Colonic mucosa (tissue), 4 donors: ENCODE measurements at regions not wholly inside any gene's neighbourhood (a gene's known extent, or its start where the extent isn't known, plus 50 kb on each side); places are given as distances from the start of the nearest gene placed in this dataset.
A peak's percentile ranks its signal among the peaks of the same experiment; 100 is the strongest.
"Not testable (repeated sequence)": the region's sequence is repeated elsewhere in the genome, so short reads cannot be mapped to it uniquely, and the experiment has no call there.

Experiments used
- DNase-seq: peaks from one replicate; pipeline ENCODE4 v3.0.0-alpha.2; 2020
- H3K27ac ChIP-seq: fragments of 200-600 bp; one replicate; pipeline ENCODE4 v1.8.0; 2021
- H3K27me3 ChIP-seq: fragments of 200-600 bp; one replicate; pipeline ENCODE4 v1.8.0; 2021
- H3K36me3 ChIP-seq: fragments of 200-600 bp; one replicate; pipeline ENCODE4 v1.8.0; 2021
- H3K4me1 ChIP-seq: fragments of 200-600 bp; one replicate; pipeline ENCODE4 v1.8.0; 2021; ENCODE audit warnings: mild to moderate bottlenecking
- H3K4me3 ChIP-seq: fragments of 200-600 bp; one replicate; pipeline ENCODE4 v1.8.0; 2021
- H3K9ac ChIP-seq, 2 donors: one replicate each; pipeline ENCODE4 v1.7.0; 2013; ENCODE audit warnings: control low read depth in 2 of 2, low read depth in 2 of 2, low read length in 2 of 2
- H3K9me3 ChIP-seq: fragments of 200-600 bp; one replicate; pipeline ENCODE4 v1.8.0; 2021
- intact Hi-C: fragments of 100-400 bp; cut with DNase I; formaldehyde crosslinking; loops from one replicate; pipeline ENCODE4 v1.14.1; 2022
- donor health status: healthy.
- donor health status: DM: no; HTN: no; CAD: no.
- donor health status: DM: no; HTN: no; CAD: no.

- H3K4me1 ChIP-seq, H3K4me3 ChIP-seq, DNase-seq, intact Hi-C loops, H3K9ac ChIP-seq, H3K36me3 ChIP-seq, H3K27ac ChIP-seq, H3K27me3 ChIP-seq, H3K9me3 ChIP-seq: not testable (repeated sequence)
Observed at GRCh38 chr9:41332562-41332961, 143.4 kb upstream of the ZNG1F start.

- H3K27ac ChIP-seq, H3K9ac ChIP-seq, H3K4me3 ChIP-seq, H3K9me3 ChIP-seq, H3K4me1 ChIP-seq, intact Hi-C loops, DNase-seq, H3K27me3 ChIP-seq, H3K36me3 ChIP-seq: not testable (repeated sequence)
Observed at GRCh38 chr9:41321277-41321676, 132.2 kb upstream of the ZNG1F start.

- H3K4me3 ChIP-seq, H3K27me3 ChIP-seq, H3K4me1 ChIP-seq, intact Hi-C loops, H3K9me3 ChIP-seq, H3K9ac ChIP-seq, H3K36me3 ChIP-seq, H3K27ac ChIP-seq, DNase-seq: not testable (repeated sequence)
Observed at GRCh38 chr9:41308953-41309352, 119.8 kb upstream of the ZNG1F start.

- H3K9me3 ChIP-seq, H3K4me1 ChIP-seq, H3K4me3 ChIP-seq, H3K36me3 ChIP-seq, DNase-seq, H3K9ac ChIP-seq, H3K27ac ChIP-seq, H3K27me3 ChIP-seq, intact Hi-C loops: not testable (repeated sequence)
Observed at GRCh38 chr9:41285744-41286143, 96.6 kb upstream of the ZNG1F start.

GRCh38 chr9:41280299-41281238 lies 91.5 kb upstream of the ZNG1F start:
- DNase-seq, H3K27ac ChIP-seq, intact Hi-C loops: not testable (repeated sequence)

GRCh38 chr9:41279437-41279836 lies 90.3 kb upstream of the ZNG1F start:
- H3K27me3 ChIP-seq, H3K9me3 ChIP-seq, H3K27ac ChIP-seq, H3K4me3 ChIP-seq, intact Hi-C loops, DNase-seq, H3K36me3 ChIP-seq, H3K9ac ChIP-seq, H3K4me1 ChIP-seq: not testable (repeated sequence)

More at GRCh38 chr9:41280299-41281238, 91.5 kb upstream of the ZNG1F start:
- H3K9me3 ChIP-seq, H3K9ac ChIP-seq, H3K4me1 ChIP-seq, H3K4me3 ChIP-seq, H3K27me3 ChIP-seq, H3K36me3 ChIP-seq: not testable (repeated sequence)

GRCh38 chr9:41279033-41279432 lies 89.9 kb upstream of the ZNG1F start:
- H3K9ac ChIP-seq, H3K27me3 ChIP-seq, H3K4me1 ChIP-seq: not testable (repeated sequence)

GRCh38 chr9:41273549-41274267 lies 84.6 kb upstream of the ZNG1F start:
- H3K36me3 ChIP-seq, H3K4me1 ChIP-seq, H3K27me3 ChIP-seq, H3K9me3 ChIP-seq, H3K27ac ChIP-seq, intact Hi-C loops: not testable (repeated sequence)
- H3K9ac ChIP-seq = peak overlapping the region in 1 of 2 donors; percentile 24
- peak; percentile 73 for DNase-seq
- peak overlapping the region; percentile 53 for H3K4me3 ChIP-seq

More at GRCh38 chr9:41279033-41279432, 89.9 kb upstream of the ZNG1F start:
- H3K9me3 ChIP-seq, H3K27ac ChIP-seq, intact Hi-C loops, H3K36me3 ChIP-seq, H3K4me3 ChIP-seq, DNase-seq: not testable (repeated sequence)

GRCh38 chr9:41272879-41273548 lies 83.9 kb upstream of the ZNG1F start:
- peak; percentile 28 for DNase-seq
- H3K27me3 ChIP-seq, H3K27ac ChIP-seq, H3K36me3 ChIP-seq, H3K4me1 ChIP-seq, intact Hi-C loops, H3K9me3 ChIP-seq, H3K9ac ChIP-seq: not testable (repeated sequence)
- H3K4me3 ChIP-seq = peak overlapping the region; percentile 38

- H3K4me1 ChIP-seq, H3K36me3 ChIP-seq, intact Hi-C loops, H3K27me3 ChIP-seq, H3K9ac ChIP-seq, H3K4me3 ChIP-seq, H3K27ac ChIP-seq, DNase-seq, H3K9me3 ChIP-seq: not testable (repeated sequence)
Observed at GRCh38 chr9:41270992-41271391, 81.9 kb upstream of the ZNG1F start.

GRCh38 chr9:41269471-41269870 lies 80.4 kb upstream of the ZNG1F start:
- intact Hi-C loops, H3K36me3 ChIP-seq, H3K9me3 ChIP-seq, H3K27me3 ChIP-seq, H3K27ac ChIP-seq, H3K4me1 ChIP-seq, H3K4me3 ChIP-seq, DNase-seq, H3K9ac ChIP-seq: not testable (repeated sequence)

- H3K36me3 ChIP-seq, H3K27me3 ChIP-seq, H3K9ac ChIP-seq, H3K4me1 ChIP-seq, H3K9me3 ChIP-seq, H3K27ac ChIP-seq, DNase-seq, H3K4me3 ChIP-seq, intact Hi-C loops: not testable (repeated sequence)
Observed at GRCh38 chr9:41269054-41269453, 79.9 kb upstream of the ZNG1F start.

GRCh38 chr9:41266602-41267001 lies 77.5 kb upstream of the ZNG1F start:
- H3K4me3 ChIP-seq, H3K9ac ChIP-seq, intact Hi-C loops, H3K9me3 ChIP-seq, DNase-seq, H3K27ac ChIP-seq, H3K4me1 ChIP-seq, H3K27me3 ChIP-seq, H3K36me3 ChIP-seq: not testable (repeated sequence)
